NB4 (cell line): ENCODE measurements at regions not wholly inside any gene's neighbourhood (a gene's known extent, or its start where the extent isn't known, plus 50 kb on each side); places are given as distances from the start of the nearest gene placed in this dataset.

Experiments used
- CTCF ChIP-seq: IDR thresholded peaks from one replicate; pipeline ENCODE4 v1.5.1; 2012; ENCODE audit warnings: low read depth, low read length
- MYC ChIP-seq: IDR thresholded peaks from 2 replicates; pipeline ENCODE4 v1.6.1; 2011; ENCODE audit warnings: low read depth, low read length

- TF ChIP-seq MYC (no peak), CTCF (no peak)
These were observed 74.8 kb downstream of the CBLL2 start for GRCh38 chrX:22347491-22347890.
